ENCODE measurements at regions not wholly inside any gene's neighbourhood (a gene's known extent, or its start where the extent isn't known, plus 50 kb on each side); places are given as distances from the start of the nearest gene placed in this dataset.
"Not testable (repeated sequence)": the region's sequence is repeated elsewhere in the genome, so short reads cannot be mapped to it uniquely, and the experiment has no call there.

- DNase-seq (ENCODE audit: low spot score); in situ Hi-C loops (cut with MboI; ENCODE audit: low pct_unique_long_range_greater_than_20kb, low sequenced_read_pairs, unreplicated experiment): not testable (repeated sequence)
- TF ChIP-seq CTCF (IDR thresholded peaks at IDR 0.05; ENCODE audit: extremely low read depth, insufficient read depth, missing control alignments) = peak; percentile 47
Observed at GRCh38 chr16:15219679-15220615, 125.9 kb upstream of the RRN3 start.

- DNase-seq (ENCODE audit: low spot score) = not testable (repeated sequence)
Observed at GRCh38 chr16:15218856-15219500, 124.9 kb upstream of the RRN3 start.

GRCh38 chr16:15207202-15207981, 113.3 kb upstream of the RRN3 start:
- DNase-seq (ENCODE audit: low spot score); in situ Hi-C loops (cut with MboI; ENCODE audit: low pct_unique_long_range_greater_than_20kb, low sequenced_read_pairs, unreplicated experiment): not testable (repeated sequence)

More at GRCh38 chr16:15218856-15219500, 124.9 kb upstream of the RRN3 start:
- in situ Hi-C loops (cut with MboI; ENCODE audit: low pct_unique_long_range_greater_than_20kb, low sequenced_read_pairs, unreplicated experiment) = not testable (repeated sequence)

GRCh38 chr16:15206439-15206838, 112.4 kb upstream of the RRN3 start:
- DNase-seq (ENCODE audit: low spot score); in situ Hi-C loops (cut with MboI; ENCODE audit: low pct_unique_long_range_greater_than_20kb, low sequenced_read_pairs, unreplicated experiment): not testable (repeated sequence)

GRCh38 chr16:15205939-15206338, 111.9 kb upstream of the RRN3 start:
- DNase-seq (ENCODE audit: low spot score); in situ Hi-C loops (cut with MboI; ENCODE audit: low pct_unique_long_range_greater_than_20kb, low sequenced_read_pairs, unreplicated experiment): not testable (repeated sequence)

GRCh38 chr16:15204571-15204970, 110.5 kb upstream of the RRN3 start:
- in situ Hi-C loops (cut with MboI; ENCODE audit: low pct_unique_long_range_greater_than_20kb, low sequenced_read_pairs, unreplicated experiment); DNase-seq (ENCODE audit: low spot score): not testable (repeated sequence)

GRCh38 chr16:15192813-15193212, 98.7 kb upstream of the RRN3 start:
- in situ Hi-C loops (cut with MboI; ENCODE audit: low pct_unique_long_range_greater_than_20kb, low sequenced_read_pairs, unreplicated experiment); DNase-seq (ENCODE audit: low spot score): not testable (repeated sequence)

- DNase-seq (ENCODE audit: low spot score); in situ Hi-C loops (cut with MboI; ENCODE audit: low pct_unique_long_range_greater_than_20kb, low sequenced_read_pairs, unreplicated experiment): not testable (repeated sequence)
Observed at GRCh38 chr16:15192197-15192596, 98.1 kb upstream of the RRN3 start.

GRCh38 chr16:15189478-15189877, 95.4 kb upstream of the RRN3 start:
- DNase-seq (ENCODE audit: low spot score); in situ Hi-C loops (cut with MboI; ENCODE audit: low pct_unique_long_range_greater_than_20kb, low sequenced_read_pairs, unreplicated experiment): not testable (repeated sequence)

Measured in GM13977 (cell line).